ENCODE measurements at regions not wholly inside any gene's neighbourhood (a gene's known extent, or its start where the extent isn't known, plus 50 kb on each side); places are given as distances from the start of the nearest gene placed in this dataset.

DNA sequence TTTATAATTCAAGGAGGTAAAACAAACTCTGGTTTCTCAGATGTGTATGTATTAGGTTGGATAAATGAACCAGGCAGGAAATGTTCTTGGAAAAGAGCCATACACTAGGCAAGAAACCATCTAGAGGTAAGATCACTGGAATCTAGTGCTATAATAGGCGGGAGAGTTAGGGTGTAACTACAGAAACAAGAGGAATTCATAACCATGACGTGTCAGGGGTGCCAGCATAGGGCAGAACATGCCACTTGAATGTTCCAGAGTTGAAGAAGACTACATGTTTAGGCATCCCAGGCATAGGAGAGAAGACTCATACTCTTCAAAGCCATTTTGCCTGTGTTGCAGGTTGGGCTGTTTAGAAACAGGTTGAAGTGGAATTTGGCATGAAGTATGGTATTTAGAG is 198.7 kb downstream of the CCNG2 start:
- CTCF ChIA-PET = interaction anchor here (0.9 to 4.4 kb wide), 3 partner anchors 11 to 116 kb away, joined by 3 to 116 read pairs (median 37); no protein-coding TSS in a partner anchor
- H3K36me3 ChIP-seq (ENCODE audit: control insufficient read depth in 2 of 2, extremely low read depth in 1 of 2, insufficient read depth in 2 of 2, low read length in 2 of 2) = no peaks in the 10 kb centered on the region
- POLR2A ChIA-PET = no interaction called here
- H3K27ac ChIP-seq (ENCODE audit: insufficient read depth, low read depth, low read length) = no peak overlapping the region
- H3K27me3 ChIP-seq (ENCODE audit: control insufficient read depth in 2 of 2, insufficient read depth in 2 of 2, low read length in 2 of 2) = no peaks in the 10 kb centered on the region
- H2AFZ ChIP-seq (ENCODE audit: low read depth, low read length) = no peak overlapping the region
- no peaks in the 10 kb centered on the region for H3K4me1 ChIP-seq (ENCODE audit: control insufficient read depth, extremely low read depth, insufficient read depth, low read length)
- no TSS peak for BruUV-seq (replicated peaks)
- dilution Hi-C loops (cut with MboI; ENCODE audit: extremely low pct_ligation_motif_present, low sequenced_read_pairs) (no loop called here), intact Hi-C loops (cut with micrococcal nuclease) (no loop called here)
- no peak overlapping the region for H3K4me2 ChIP-seq (ENCODE audit: insufficient read depth, low read length)
- H3K9me3 ChIP-seq (replicated peaks; ENCODE audit: control insufficient read depth, insufficient read depth, low read length) = no peaks in the 10 kb centered on the region
- no peaks in the 10 kb centered on the region for H3K9me1 ChIP-seq (replicated peaks; ENCODE audit: control insufficient read depth, extremely low read depth, insufficient read depth, low read length)
- H4K20me1 ChIP-seq (replicated peaks; ENCODE audit: control insufficient read depth, extremely low read depth, insufficient read depth, low read length) = no peaks in the 10 kb centered on the region
- no peak for FAIRE-seq
- H3K4me3 ChIP-seq (replicated peaks in 1 of 3; ENCODE audit: insufficient read depth in 1 of 3, low read depth in 1 of 3, low read length in 3 of 3) = no peak overlapping the region
- TF ChIP-seq POLR2AphosphoS5 (IDR thresholded peaks at IDR 0.05; ENCODE audit: insufficient read depth, low read depth, low read length) = no peak
- no peak for TF ChIP-seq GATA2 (IDR thresholded peaks at IDR 0.05; ENCODE audit: insufficient read depth, insufficient read length, low read depth, low read length)
- TF ChIP-seq FOS (IDR thresholded peaks at IDR 0.05; ENCODE audit: borderline replicate concordance, insufficient read depth, low read length) = no peak
- TF ChIP-seq, protein P1, sequence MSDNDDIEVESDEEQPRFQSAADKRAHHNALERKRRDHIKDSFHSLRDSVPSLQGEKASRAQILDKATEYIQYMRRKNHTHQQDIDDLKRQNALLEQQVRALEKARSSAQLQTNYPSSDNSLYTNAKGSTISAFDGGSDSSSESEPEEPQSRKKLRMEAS (IDR thresholded peaks at IDR 0.05; ENCODE audit: insufficient read depth, insufficient read length) = no peak
- TF ChIP-seq POLR2A (IDR thresholded peaks at IDR 0.05; ENCODE audit: low read depth, low read length) = no peak
- TF ChIP-seq, protein P2, sequence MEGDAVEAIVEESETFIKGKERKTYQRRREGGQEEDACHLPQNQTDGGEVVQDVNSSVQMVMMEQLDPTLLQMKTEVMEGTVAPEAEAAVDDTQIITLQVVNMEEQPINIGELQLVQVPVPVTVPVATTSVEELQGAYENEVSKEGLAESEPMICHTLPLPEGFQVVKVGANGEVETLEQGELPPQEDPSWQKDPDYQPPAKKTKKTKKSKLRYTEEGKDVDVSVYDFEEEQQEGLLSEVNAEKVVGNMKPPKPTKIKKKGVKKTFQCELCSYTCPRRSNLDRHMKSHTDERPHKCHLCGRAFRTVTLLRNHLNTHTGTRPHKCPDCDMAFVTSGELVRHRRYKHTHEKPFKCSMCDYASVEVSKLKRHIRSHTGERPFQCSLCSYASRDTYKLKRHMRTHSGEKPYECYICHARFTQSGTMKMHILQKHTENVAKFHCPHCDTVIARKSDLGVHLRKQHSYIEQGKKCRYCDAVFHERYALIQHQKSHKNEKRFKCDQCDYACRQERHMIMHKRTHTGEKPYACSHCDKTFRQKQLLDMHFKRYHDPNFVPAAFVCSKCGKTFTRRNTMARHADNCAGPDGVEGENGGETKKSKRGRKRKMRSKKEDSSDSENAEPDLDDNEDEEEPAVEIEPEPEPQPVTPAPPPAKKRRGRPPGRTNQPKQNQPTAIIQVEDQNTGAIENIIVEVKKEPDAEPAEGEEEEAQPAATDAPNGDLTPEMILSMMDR (IDR thresholded peaks at IDR 0.05; ENCODE audit: extremely low read depth in 1 of 2, insufficient read depth in 1 of 2, low read depth in 1 of 2, low read length in 2 of 2) = no peak
- no peak for TF ChIP-seq EZH2 (IDR thresholded peaks at IDR 0.05; ENCODE audit: borderline replicate concordance, low read depth, low read length, severe bottlenecking)
- no peak for TF ChIP-seq JUN (IDR thresholded peaks at IDR 0.05; ENCODE audit: borderline replicate concordance, insufficient read depth, insufficient read length, low read depth)
- no peak for TF ChIP-seq MYC (IDR thresholded peaks at IDR 0.05; ENCODE audit: low read depth, low read length)
- DNase-seq (ENCODE audit: low read depth, low spot score) = no peak
- no peaks in the 10 kb centered on the region for H3K79me2 ChIP-seq (ENCODE audit: control insufficient read depth, insufficient read depth, low read length)
- no peak overlapping the region for H3K9ac ChIP-seq (replicated peaks; ENCODE audit: extremely low read depth, insufficient read depth, low read length)

Data from endothelial cell of umbilical vein (primary cell).